ENCODE measurements at regions not wholly inside any gene's neighbourhood (a gene's known extent, or its start where the extent isn't known, plus 50 kb on each side); places are given as distances from the start of the nearest gene placed in this dataset.

- no peak for ATAC-seq
- intact Hi-C loops (cut with DNase I; ENCODE audit: low total_unique reads) (no loop called here), in situ Hi-C loops (cut with MboI; ENCODE audit: low sequenced_read_pairs in 4 of 4) (no loop called here)
- Histone ChIP-seq H3K9me3 (no peaks in the 10 kb centered on the region), H3K4me1 (no peaks in the 10 kb centered on the region), H3K27me3 (no peaks in the 10 kb centered on the region), H3K27ac (no peak overlapping the region), H3K36me3 (no peaks in the 10 kb centered on the region), H3K4me3 (no peak overlapping the region)
- no peak for DNase-seq
- TF ChIP-seq POLR2A (IDR thresholded peaks at IDR 0.05) (no peak), CTCF (IDR thresholded peaks at IDR 0.05 in 4 of 5, conservative IDR thresholded peaks at IDR 0.05 in 1 of 5) (no peak)
These were observed 1277.4 kb upstream of the TMEM132C start for GRCh38 chr12:126989532-126989931.

GRCh38 chr12:126993898-126994297, 1273.1 kb upstream of the TMEM132C start:
- DNase-seq (no peak), ATAC-seq (no peak)
- no peaks in the 10 kb centered on the region for H3K9me3 ChIP-seq
- no peak overlapping the region for H3K27ac ChIP-seq
- in situ Hi-C loops (cut with MboI; ENCODE audit: low sequenced_read_pairs in 4 of 4) = no loop called here
- no peaks in the 10 kb centered on the region for H3K4me1 ChIP-seq
- no peak overlapping the region for H3K4me3 ChIP-seq
- TF ChIP-seq POLR2A (IDR thresholded peaks at IDR 0.05) (no peak), CTCF (IDR thresholded peaks at IDR 0.05 in 4 of 5, conservative IDR thresholded peaks at IDR 0.05 in 1 of 5) (no peak)
- H3K27me3 ChIP-seq = no peaks in the 10 kb centered on the region
- intact Hi-C loops (cut with DNase I; ENCODE audit: low total_unique reads) = no loop called here
- H3K36me3 ChIP-seq = no peaks in the 10 kb centered on the region

- Histone ChIP-seq H3K27ac (no peak overlapping the region), H3K4me1 (no peaks in the 10 kb centered on the region), H3K27me3 (no peaks in the 10 kb centered on the region), H3K4me3 (no peak overlapping the region), H3K9me3 (no peaks in the 10 kb centered on the region), H3K36me3 (no peaks in the 10 kb centered on the region)
- DNase-seq (no peak), ATAC-seq (no peak)
- TF ChIP-seq CTCF (IDR thresholded peaks at IDR 0.05 in 4 of 5, conservative IDR thresholded peaks at IDR 0.05 in 1 of 5) (no peak), POLR2A (IDR thresholded peaks at IDR 0.05) (no peak)
- intact Hi-C loops (cut with DNase I; ENCODE audit: low total_unique reads) = no loop called here
- in situ Hi-C loops (cut with MboI; ENCODE audit: low sequenced_read_pairs in 4 of 4) = no loop called here
These were observed 1272.4 kb upstream of the TMEM132C start for GRCh38 chr12:126994599-126994998.

GRCh38 chr12:126998031-126998430, 1268.9 kb upstream of the TMEM132C start:
- Histone ChIP-seq H3K27ac (no peak overlapping the region), H3K4me1 (no peaks in the 10 kb centered on the region), H3K27me3 (no peaks in the 10 kb centered on the region), H3K9me3 (no peaks in the 10 kb centered on the region), H3K36me3 (no peaks in the 10 kb centered on the region), H3K4me3 (no peak overlapping the region)
- in situ Hi-C loops (cut with MboI; ENCODE audit: low sequenced_read_pairs in 4 of 4) = no loop called here
- DNase-seq (no peak), ATAC-seq (no peak)
- intact Hi-C loops (cut with DNase I; ENCODE audit: low total_unique reads) = no loop called here
- no peak for TF ChIP-seq CTCF (IDR thresholded peaks at IDR 0.05 in 4 of 5, conservative IDR thresholded peaks at IDR 0.05 in 1 of 5)
- TF ChIP-seq POLR2A (IDR thresholded peaks at IDR 0.05) = no peak

GRCh38 chr12:126998747-126999285, 1268.2 kb upstream of the TMEM132C start:
- Histone ChIP-seq H3K4me1 (no peaks in the 10 kb centered on the region), H3K9me3 (no peaks in the 10 kb centered on the region), H3K27ac (no peak overlapping the region), H3K27me3 (no peaks in the 10 kb centered on the region), H3K36me3 (no peaks in the 10 kb centered on the region), H3K4me3 (no peak overlapping the region)
- intact Hi-C loops (cut with DNase I; ENCODE audit: low total_unique reads) = no loop called here
- DNase-seq (no peak), ATAC-seq (no peak)
- in situ Hi-C loops (cut with MboI; ENCODE audit: low sequenced_read_pairs in 4 of 4) = no loop called here
- TF ChIP-seq CTCF (IDR thresholded peaks at IDR 0.05 in 4 of 5, conservative IDR thresholded peaks at IDR 0.05 in 1 of 5) (no peak), POLR2A (IDR thresholded peaks at IDR 0.05) (no peak)

Data from gastrocnemius medialis (tissue), 4 donors.